ENCODE measurements at regions not wholly inside any gene's neighbourhood (a gene's known extent, or its start where the extent isn't known, plus 50 kb on each side); places are given as distances from the start of the nearest gene placed in this dataset.

DNA sequence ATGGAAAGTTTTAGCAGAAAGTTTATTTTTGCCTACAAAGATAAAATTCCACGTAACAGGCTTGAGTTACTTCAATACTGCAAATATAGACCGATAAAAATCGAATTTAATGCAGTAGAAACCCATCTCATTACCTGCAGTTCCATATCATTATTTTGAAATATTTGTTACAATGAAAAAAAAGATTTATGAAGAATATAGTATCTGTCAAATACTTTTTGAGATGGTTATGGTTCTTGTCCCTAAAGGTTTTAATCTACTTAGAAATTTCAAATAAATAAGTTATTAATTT lies 273.5 kb downstream of the ADAMTS20 start:
- H3K4me3 ChIP-seq (replicated peaks in 1 of 3), result no peak overlapping the region
- intact Hi-C loops (cut with DNase I), result no loop called here
- no peaks in the 10 kb centered on the region for H3K27me3 ChIP-seq
- H3K27ac ChIP-seq, result no peak overlapping the region
- TF ChIP-seq, protein P1, sequence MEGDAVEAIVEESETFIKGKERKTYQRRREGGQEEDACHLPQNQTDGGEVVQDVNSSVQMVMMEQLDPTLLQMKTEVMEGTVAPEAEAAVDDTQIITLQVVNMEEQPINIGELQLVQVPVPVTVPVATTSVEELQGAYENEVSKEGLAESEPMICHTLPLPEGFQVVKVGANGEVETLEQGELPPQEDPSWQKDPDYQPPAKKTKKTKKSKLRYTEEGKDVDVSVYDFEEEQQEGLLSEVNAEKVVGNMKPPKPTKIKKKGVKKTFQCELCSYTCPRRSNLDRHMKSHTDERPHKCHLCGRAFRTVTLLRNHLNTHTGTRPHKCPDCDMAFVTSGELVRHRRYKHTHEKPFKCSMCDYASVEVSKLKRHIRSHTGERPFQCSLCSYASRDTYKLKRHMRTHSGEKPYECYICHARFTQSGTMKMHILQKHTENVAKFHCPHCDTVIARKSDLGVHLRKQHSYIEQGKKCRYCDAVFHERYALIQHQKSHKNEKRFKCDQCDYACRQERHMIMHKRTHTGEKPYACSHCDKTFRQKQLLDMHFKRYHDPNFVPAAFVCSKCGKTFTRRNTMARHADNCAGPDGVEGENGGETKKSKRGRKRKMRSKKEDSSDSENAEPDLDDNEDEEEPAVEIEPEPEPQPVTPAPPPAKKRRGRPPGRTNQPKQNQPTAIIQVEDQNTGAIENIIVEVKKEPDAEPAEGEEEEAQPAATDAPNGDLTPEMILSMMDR (IDR thresholded peaks at IDR 0.05), result no peak
- no peak for TF ChIP-seq POLR2A (IDR thresholded peaks at IDR 0.05)
- WGBS, 2 donors, result 81 to 85% methylated on average over 3 of the region's 3 CpGs
- H3K4me1 ChIP-seq, result no peaks in the 10 kb centered on the region
- no peaks in the 10 kb centered on the region for H3K36me3 ChIP-seq
- DNase-seq, result no peak
- no peaks in the 10 kb centered on the region for H3K9me3 ChIP-seq

DNA sequence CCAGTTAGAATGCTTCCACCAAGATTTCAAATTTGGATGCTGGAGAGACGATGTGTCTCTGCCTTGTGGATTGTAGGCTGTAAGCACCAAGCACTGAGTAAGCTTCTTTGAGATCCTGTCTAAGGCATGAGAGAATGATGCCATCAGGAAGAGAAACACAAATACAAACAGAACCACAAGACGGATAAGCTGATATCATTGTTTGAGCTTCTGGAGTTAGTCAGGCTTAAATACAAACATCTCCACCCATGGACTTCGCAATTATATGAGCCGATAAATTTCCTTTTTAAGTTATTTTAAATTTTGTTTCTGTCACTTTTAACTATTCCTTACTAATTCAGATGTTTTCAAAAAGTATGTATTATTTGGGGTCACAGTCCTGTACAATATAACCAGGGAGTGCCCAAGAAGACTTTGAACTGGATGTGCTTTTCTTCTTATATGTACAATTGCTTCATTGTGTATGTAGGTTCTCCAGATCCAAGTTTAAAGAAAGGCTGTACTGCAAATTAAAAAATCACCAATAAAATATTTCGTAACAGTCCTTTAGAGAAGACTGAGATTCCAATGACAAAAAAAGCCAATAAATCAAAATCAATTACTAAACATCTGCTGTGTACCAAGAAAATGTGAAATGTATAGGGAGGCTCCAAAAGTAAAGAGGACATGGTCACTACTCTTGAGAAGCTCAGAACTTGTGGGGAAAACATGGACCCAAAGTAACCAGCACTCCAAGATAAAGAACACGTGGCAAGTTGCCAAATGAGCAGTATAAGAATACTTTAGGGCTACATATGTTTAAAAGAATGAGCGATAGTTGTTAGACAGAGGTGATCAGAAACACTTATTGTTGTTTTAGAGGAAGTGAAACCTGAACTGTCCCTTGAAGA lies 274.1 kb downstream of the ADAMTS20 start:
- 63% methylated on average over 7 of the region's 7 CpGs for WGBS, 2 donors
- H3K27ac ChIP-seq, result no peak overlapping the region

DNA sequence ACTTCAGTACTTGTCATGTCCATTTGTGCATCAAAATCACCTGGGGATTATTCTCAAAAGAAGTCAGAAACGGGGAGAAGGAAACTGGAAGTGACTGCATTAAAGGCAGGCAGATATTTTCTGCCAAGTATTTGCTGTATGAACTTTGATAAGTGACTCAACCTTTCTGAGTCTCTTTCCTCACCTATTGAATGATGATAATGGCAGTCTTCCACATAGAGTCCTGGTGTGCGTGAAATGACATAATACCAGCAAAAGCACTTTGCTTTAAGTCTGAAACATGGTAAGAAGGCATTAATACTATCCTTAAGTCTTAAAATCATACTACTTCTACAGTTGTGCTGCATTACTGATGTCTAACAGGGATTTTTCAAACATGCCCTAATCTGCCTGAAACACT lies 278.5 kb downstream of the ADAMTS20 start:
- intact Hi-C loops (cut with DNase I), result no loop called here
- TF ChIP-seq, protein P1 (IDR thresholded peaks at IDR 0.05), result no peak
- TF ChIP-seq POLR2A (IDR thresholded peaks at IDR 0.05), result no peak
- WGBS, 2 donors, result 77 to 86% methylated on average over 2 of the region's 2 CpGs
- H3K4me3 ChIP-seq (replicated peaks in 1 of 3), result no peak overlapping the region
- no peaks in the 10 kb centered on the region for H3K36me3 ChIP-seq
- H3K27me3 ChIP-seq, result no peaks in the 10 kb centered on the region
- H3K4me1 ChIP-seq, result no peaks in the 10 kb centered on the region
- no peak for DNase-seq
- no peak overlapping the region for H3K27ac ChIP-seq
- H3K9me3 ChIP-seq, result no peaks in the 10 kb centered on the region

More for the DNA sequence above, 274.1 kb downstream of the ADAMTS20 start:
- H3K4me1 ChIP-seq, result no peaks in the 10 kb centered on the region
- no peak for DNase-seq
- TF ChIP-seq, protein P1 (IDR thresholded peaks at IDR 0.05), result no peak
- no peak for TF ChIP-seq POLR2A (IDR thresholded peaks at IDR 0.05)
- no peaks in the 10 kb centered on the region for H3K27me3 ChIP-seq
- no peak overlapping the region for H3K4me3 ChIP-seq (replicated peaks in 1 of 3)
- intact Hi-C loops (cut with DNase I), result no loop called here
- H3K36me3 ChIP-seq, result no peaks in the 10 kb centered on the region
- no peaks in the 10 kb centered on the region for H3K9me3 ChIP-seq

DNA sequence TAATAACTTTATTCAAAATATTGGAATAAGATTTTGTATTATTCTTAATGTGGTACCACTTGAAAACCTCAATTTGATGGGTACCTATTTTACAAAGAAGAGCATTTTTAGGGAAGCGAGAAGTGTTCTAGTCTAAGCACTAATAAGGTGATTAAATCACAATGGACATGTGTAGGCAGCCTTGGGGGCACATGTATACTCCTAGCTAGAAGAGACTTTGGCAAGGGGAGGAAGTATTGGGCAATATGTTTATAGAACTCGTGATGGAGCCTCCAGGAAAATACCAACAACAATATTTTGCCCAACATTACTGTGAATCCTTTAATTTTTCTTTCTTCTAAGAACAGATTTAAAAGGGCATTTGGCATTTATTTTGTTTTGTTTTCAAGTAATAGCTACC lies 280.3 kb downstream of the ADAMTS20 start:
- WGBS, 2 donors, result 74 to 84% methylated on average over 2 of the region's 2 CpGs
- H3K4me1 ChIP-seq, result no peaks in the 10 kb centered on the region
- no peak overlapping the region for H3K4me3 ChIP-seq (replicated peaks in 1 of 3)
- H3K9me3 ChIP-seq, result no peaks in the 10 kb centered on the region
- no peaks in the 10 kb centered on the region for H3K27me3 ChIP-seq
- no peak for DNase-seq
- no peaks in the 10 kb centered on the region for H3K36me3 ChIP-seq
- intact Hi-C loops (cut with DNase I), result no loop called here
- no peak overlapping the region for H3K27ac ChIP-seq
- no peak for TF ChIP-seq POLR2A (IDR thresholded peaks at IDR 0.05)
- TF ChIP-seq, protein P1 (IDR thresholded peaks at IDR 0.05), result no peak

DNA sequence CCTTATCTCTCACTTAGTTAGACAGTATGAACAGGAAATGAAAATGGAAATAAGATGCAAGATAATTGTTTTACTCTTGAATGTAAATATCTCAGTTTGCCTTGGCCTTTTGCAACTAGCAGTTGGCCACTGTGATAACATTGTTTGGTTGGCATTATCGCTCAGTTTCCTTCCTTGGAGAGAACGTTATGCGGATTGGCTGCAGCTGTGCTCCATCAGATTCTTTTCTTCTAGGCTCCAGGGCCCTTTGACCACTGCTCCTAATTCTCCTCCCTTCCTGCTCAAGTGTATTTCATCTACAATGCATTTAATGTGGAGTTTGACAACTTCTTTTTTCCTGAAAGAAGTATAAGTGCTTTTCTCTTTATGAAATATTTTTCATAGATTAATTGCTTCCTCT lies 284.2 kb downstream of the ADAMTS20 start:
- no peaks in the 10 kb centered on the region for H3K36me3 ChIP-seq
- no peak overlapping the region for H3K27ac ChIP-seq
- H3K27me3 ChIP-seq, result no peaks in the 10 kb centered on the region
- WGBS, 2 donors, result 49 to 53% methylated on average over 3 of the region's 3 CpGs
- no peak for DNase-seq
- H3K4me1 ChIP-seq, result no peaks in the 10 kb centered on the region
- TF ChIP-seq, protein P1 (IDR thresholded peaks at IDR 0.05), result no peak
- TF ChIP-seq POLR2A (IDR thresholded peaks at IDR 0.05), result no peak
- intact Hi-C loops (cut with DNase I), result no loop called here
- H3K9me3 ChIP-seq, result no peaks in the 10 kb centered on the region
- H3K4me3 ChIP-seq (replicated peaks in 1 of 3), result no peak overlapping the region
